ENCODE measurements at regions not wholly inside any gene's neighbourhood (a gene's known extent, or its start where the extent isn't known, plus 50 kb on each side); places are given as distances from the start of the nearest gene placed in this dataset.

- no peak for TF ChIP-seq CTCF (IDR thresholded peaks at IDR 0.05; ENCODE audit: poor library complexity)
- TF ChIP-seq EZH2 (IDR thresholded peaks at IDR 0.05; ENCODE audit: borderline replicate concordance): no peak
Measured at GRCh38 chr7:156524818-156525597, 115.6 kb upstream of the RNF32 start.

All from hepatocyte (in vitro differentiated cells).